GM10266 (cell line): ENCODE measurements at regions not wholly inside any gene's neighbourhood (a gene's known extent, or its start where the extent isn't known, plus 50 kb on each side); places are given as distances from the start of the nearest gene placed in this dataset.

ENCODE experiments used
- DNase-seq: peaks from one replicate; pipeline ENCODE4 v3.0.0; 2012; ENCODE audit errors: extremely low spot score
- TF ChIP-seq, protein P1 (sequence below): IDR thresholded peaks from 2 replicates; pipeline ENCODE4 v1.5.1; 2012; ENCODE audit warnings: mild to moderate bottlenecking, low read depth; ENCODE audit not compliant: control insufficient read depth, insufficient read depth; ENCODE audit errors: missing control alignments

GRCh38 chr3:162487138-162487537 is 990.5 kb downstream of the OTOL1 start:
- TF ChIP-seq, protein P1, sequence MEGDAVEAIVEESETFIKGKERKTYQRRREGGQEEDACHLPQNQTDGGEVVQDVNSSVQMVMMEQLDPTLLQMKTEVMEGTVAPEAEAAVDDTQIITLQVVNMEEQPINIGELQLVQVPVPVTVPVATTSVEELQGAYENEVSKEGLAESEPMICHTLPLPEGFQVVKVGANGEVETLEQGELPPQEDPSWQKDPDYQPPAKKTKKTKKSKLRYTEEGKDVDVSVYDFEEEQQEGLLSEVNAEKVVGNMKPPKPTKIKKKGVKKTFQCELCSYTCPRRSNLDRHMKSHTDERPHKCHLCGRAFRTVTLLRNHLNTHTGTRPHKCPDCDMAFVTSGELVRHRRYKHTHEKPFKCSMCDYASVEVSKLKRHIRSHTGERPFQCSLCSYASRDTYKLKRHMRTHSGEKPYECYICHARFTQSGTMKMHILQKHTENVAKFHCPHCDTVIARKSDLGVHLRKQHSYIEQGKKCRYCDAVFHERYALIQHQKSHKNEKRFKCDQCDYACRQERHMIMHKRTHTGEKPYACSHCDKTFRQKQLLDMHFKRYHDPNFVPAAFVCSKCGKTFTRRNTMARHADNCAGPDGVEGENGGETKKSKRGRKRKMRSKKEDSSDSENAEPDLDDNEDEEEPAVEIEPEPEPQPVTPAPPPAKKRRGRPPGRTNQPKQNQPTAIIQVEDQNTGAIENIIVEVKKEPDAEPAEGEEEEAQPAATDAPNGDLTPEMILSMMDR: no peak
- DNase-seq: no peak

DNA sequence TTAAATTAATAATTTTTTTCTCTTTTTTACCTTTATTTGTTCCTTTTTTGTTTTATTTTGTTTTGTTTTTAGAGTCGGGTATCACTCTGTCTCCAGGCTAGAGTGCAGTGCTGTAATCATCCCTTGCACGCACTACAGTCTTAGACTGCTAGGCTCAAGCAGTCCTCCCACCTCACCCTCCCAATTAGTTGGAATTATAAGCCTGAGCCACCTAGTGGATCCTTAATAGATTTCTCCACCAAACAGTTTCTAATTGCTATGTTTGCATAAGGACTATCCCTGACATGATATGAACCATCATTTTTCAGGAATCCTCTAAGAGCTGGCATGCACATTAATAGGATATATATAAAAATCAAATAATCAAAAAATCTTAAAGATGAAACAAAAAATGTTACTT is 993.2 kb downstream of the OTOL1 start:
- TF ChIP-seq, protein P1: no peak
- DNase-seq: no peak

GRCh38 chr3:162491952-162492351 is 995.3 kb downstream of the OTOL1 start:
- no peak for DNase-seq
- TF ChIP-seq, protein P1: no peak

DNA sequence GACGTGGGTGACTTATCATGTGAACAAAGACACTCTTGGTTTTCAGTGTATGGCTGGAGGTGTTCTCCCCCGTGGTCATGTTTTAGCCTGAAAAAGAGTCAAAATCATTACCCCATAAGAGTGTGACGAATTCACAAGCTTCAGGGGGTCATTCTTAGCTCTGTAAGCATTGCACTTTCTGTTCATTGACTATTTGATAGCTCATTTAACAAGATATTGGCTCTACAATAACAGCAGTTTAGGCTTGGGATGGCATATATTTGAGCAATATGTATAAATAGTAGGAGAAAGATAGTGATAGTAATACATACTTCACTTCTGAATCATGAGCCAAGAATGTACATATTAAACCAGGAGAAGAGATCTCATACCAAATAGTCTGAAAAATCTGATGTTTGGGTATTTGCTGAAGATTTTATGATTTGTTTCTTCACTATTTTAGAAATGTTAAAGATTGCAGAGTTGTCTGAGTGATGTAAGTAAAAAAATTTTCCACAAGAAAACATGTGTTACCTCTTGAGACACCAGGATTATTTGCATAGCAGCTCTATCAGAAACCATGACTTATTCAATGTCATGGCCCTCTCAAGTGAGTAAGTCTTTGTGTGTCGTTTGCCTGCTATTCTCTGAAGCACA is 996.0 kb downstream of the OTOL1 start:
- TF ChIP-seq, protein P1: no peak
- DNase-seq: no peak

GRCh38 chr3:162498626-162499025 is 1002.0 kb downstream of the OTOL1 start:
- TF ChIP-seq, protein P1: no peak
- DNase-seq: no peak

DNA sequence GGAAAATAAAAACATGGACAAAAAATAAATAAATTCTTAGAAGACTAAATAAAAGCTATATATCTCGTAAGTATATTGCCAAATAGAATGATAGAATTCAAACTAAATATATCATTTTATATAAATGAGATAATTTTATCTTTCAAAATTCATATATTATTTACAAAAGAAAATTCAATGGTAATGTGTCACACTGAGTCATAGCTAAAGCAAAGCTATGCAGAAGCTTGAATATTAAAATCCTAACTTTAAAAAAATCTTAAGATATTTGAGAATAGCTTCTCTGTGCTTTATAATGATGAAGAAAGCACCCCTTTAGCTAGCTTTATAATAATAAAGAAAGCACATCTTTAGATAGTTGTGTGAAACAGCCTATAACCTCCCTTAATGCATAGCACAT is 1010.8 kb downstream of the OTOL1 start:
- TF ChIP-seq, protein P1: no peak
- DNase-seq: no peak

DNA sequence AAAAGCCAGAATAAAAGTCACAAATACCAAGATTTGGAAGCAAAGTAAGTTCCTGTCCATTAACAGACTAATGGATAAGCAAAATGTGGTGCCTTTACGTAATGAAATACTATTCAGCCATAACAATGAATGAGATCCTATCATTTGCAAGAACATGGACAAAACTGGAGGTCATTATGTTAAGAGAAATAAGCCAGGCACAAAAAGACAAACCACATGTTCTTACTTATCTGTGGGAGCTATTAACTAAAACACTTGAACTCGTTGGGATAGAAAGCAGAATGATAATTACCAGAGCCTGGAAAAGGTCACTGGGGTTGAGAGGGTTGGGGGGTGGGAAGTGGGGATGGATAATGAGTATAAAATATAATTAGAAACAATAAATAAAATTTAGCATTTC is 1015.9 kb downstream of the OTOL1 start:
- TF ChIP-seq, protein P1: no peak
- DNase-seq: no peak
